Sigmoid colon (tissue), 6 donors: ENCODE measurements at regions not wholly inside any gene's neighbourhood (a gene's known extent, or its start where the extent isn't known, plus 50 kb on each side); places are given as distances from the start of the nearest gene placed in this dataset.

Experiments
- DNase-seq: peaks from one replicate; pipeline ENCODE4 v3.0.0-alpha.2; 2019
- H3K27ac ChIP-seq, 4 donors: fragments of 200-600 bp; sonication (generic); one replicate each; pipeline ENCODE4 v1.5.1; 2016 to 2019; ENCODE audit warnings: mild to moderate bottlenecking in 1 of 4
- H3K27me3 ChIP-seq, 3 donors: fragments of 200-600 bp; sonication (generic); one replicate each; pipeline ENCODE4 v1.5.1; 2019; ENCODE audit warnings: mild to moderate bottlenecking in 1 of 3
- H3K36me3 ChIP-seq, 4 donors: fragments of 200-600 bp; sonication (generic); one replicate each; pipeline ENCODE4 v1.5.1; 2016 to 2019
- H3K4me1 ChIP-seq, 4 donors: fragments of 200-600 bp; sonication (generic); one replicate each; pipeline ENCODE4 v1.5.1; 2017 to 2019
- H3K4me3 ChIP-seq, 4 donors: fragments of 200-600 bp; sonication (generic); one replicate each; pipeline ENCODE4 v1.5.1; 2017 to 2019; ENCODE audit warnings: mild to moderate bottlenecking in 2 of 4, moderate library complexity in 1 of 4
- H3K9me3 ChIP-seq, 4 donors: fragments of 200-600 bp in 3 of 4; sonication (generic) in 3 of 4; one replicate each; pipeline versions ENCODE4 v1.5.1 to v1.6.1; 2013 to 2019
- CTCF ChIP-seq, 4 experiments: fragments of 450-650 bp in 3 of 4; fragments of 200-600 bp in 1 of 4; IDR thresholded peaks; one replicate each; pipeline ENCODE4 v1.5.1; 2016 to 2019; ENCODE audit warnings: antibody characterized with exemption in 4 of 4, mild to moderate bottlenecking in 3 of 4, moderate library complexity in 2 of 4
- EP300 ChIP-seq, 4 donors: sonication (generic); formaldehyde crosslinking; IDR thresholded peaks; one replicate each; pipeline ENCODE4 v1.6.1; 2017; ENCODE audit warnings: antibody characterized with exemption in 4 of 4
- POLR2A ChIP-seq, 2 donors: fragments of 450-650 bp; IDR thresholded peaks; one replicate each; pipeline ENCODE4 v1.6.1; 2016; ENCODE audit warnings: antibody characterized with exemption in 2 of 2, mild to moderate bottlenecking in 2 of 2, moderate library complexity in 2 of 2
- POLR2AphosphoS5 ChIP-seq, 4 donors: sonication (generic); formaldehyde crosslinking; IDR thresholded peaks; one replicate each; pipeline ENCODE4 v1.6.1; 2017; ENCODE audit warnings: antibody characterized with exemption in 4 of 4
- WGBS, 2 donors: extraction: QIAGEN DNeasy Blood & Tissue Kit; methylation state at CpG; one replicate each; pipeline ENCODE4 v1.1.7; 2013; 5-methylcytosine and 5-hydroxymethylcytosine counted together
- intact Hi-C: fragments of 100-400 bp; cut with DNase I; formaldehyde crosslinking; loops from one replicate; pipeline ENCODE4 v1.15.1; 2023
- donor health status: healthy with polysubstance abuse.
- donor health status: healthy.

GRCh38 chr18:66971960-66972359, 368.1 kb upstream of the CDH19 start:
- H3K9me3 ChIP-seq: no peaks in the 10 kb centered on the region
- H3K4me3 ChIP-seq: no peak overlapping the region
- 37 to 49% methylated on average over 3 of the region's 3 CpGs for WGBS, 2 donors
- TF ChIP-seq CTCF (IDR thresholded peaks at IDR 0.05) (no peak), POLR2AphosphoS5 (IDR thresholded peaks at IDR 0.05) (no peak), EP300 (IDR thresholded peaks at IDR 0.05) (no peak), POLR2A (IDR thresholded peaks at IDR 0.05) (no peak)
- H3K4me1 ChIP-seq: no peaks in the 10 kb centered on the region
- no peaks in the 10 kb centered on the region for H3K36me3 ChIP-seq
- DNase-seq: no peak
- intact Hi-C loops: no loop called here
- H3K27ac ChIP-seq: no peak overlapping the region
- no peaks in the 10 kb centered on the region for H3K27me3 ChIP-seq

GRCh38 chr18:66966171-66966570, 362.3 kb upstream of the CDH19 start:
- no peak for DNase-seq
- Histone ChIP-seq H3K27ac (no peak overlapping the region), H3K9me3 (no peaks in the 10 kb centered on the region), H3K27me3 (no peaks in the 10 kb centered on the region), H3K4me1 (no peaks in the 10 kb centered on the region), H3K4me3 (no peak overlapping the region), H3K36me3 (no peaks in the 10 kb centered on the region)
- TF ChIP-seq POLR2AphosphoS5 (IDR thresholded peaks at IDR 0.05): no peak
- no peak for TF ChIP-seq CTCF (IDR thresholded peaks at IDR 0.05)
- no peak for TF ChIP-seq POLR2A (IDR thresholded peaks at IDR 0.05)
- TF ChIP-seq EP300 (IDR thresholded peaks at IDR 0.05): no peak
- intact Hi-C loops: no loop called here
- WGBS, 2 donors: 82 to 90% methylated on average over 7 of the region's 7 CpGs

GRCh38 chr18:66958309-66958708, 354.4 kb upstream of the CDH19 start:
- intact Hi-C loops: no loop called here
- no peak for DNase-seq
- H3K36me3 ChIP-seq: no peaks in the 10 kb centered on the region
- H3K4me1 ChIP-seq: no peaks in the 10 kb centered on the region
- H3K9me3 ChIP-seq: no peaks in the 10 kb centered on the region
- H3K27ac ChIP-seq: no peak overlapping the region
- no peak overlapping the region for H3K4me3 ChIP-seq
- 50 to 78% methylated on average over 2 of the region's 2 CpGs for WGBS, 2 donors
- H3K27me3 ChIP-seq: no peaks in the 10 kb centered on the region
- TF ChIP-seq POLR2A (IDR thresholded peaks at IDR 0.05) (no peak), EP300 (IDR thresholded peaks at IDR 0.05) (no peak), CTCF (IDR thresholded peaks at IDR 0.05) (no peak), POLR2AphosphoS5 (IDR thresholded peaks at IDR 0.05) (no peak)

- DNase-seq: no peak
- H3K4me1 ChIP-seq: no peaks in the 10 kb centered on the region
- 72 to 77% methylated on average over 1 of the region's 1 CpG for WGBS, 2 donors
- no peak overlapping the region for H3K4me3 ChIP-seq
- H3K36me3 ChIP-seq: no peaks in the 10 kb centered on the region
- no peak for TF ChIP-seq POLR2AphosphoS5 (IDR thresholded peaks at IDR 0.05)
- no peak for TF ChIP-seq POLR2A (IDR thresholded peaks at IDR 0.05)
- no peak for TF ChIP-seq CTCF (IDR thresholded peaks at IDR 0.05)
- no peak for TF ChIP-seq EP300 (IDR thresholded peaks at IDR 0.05)
- intact Hi-C loops: no loop called here
- no peaks in the 10 kb centered on the region for H3K27me3 ChIP-seq
- H3K27ac ChIP-seq: no peak overlapping the region
- H3K9me3 ChIP-seq: peaks cover 0 to 2% (median 0%) of the 10 kb centered on the region in 4 donors
These were observed 347.9 kb upstream of the CDH19 start for GRCh38 chr18:66951750-66952149.

GRCh38 chr18:66949419-66949818, 345.5 kb upstream of the CDH19 start:
- Histone ChIP-seq H3K36me3 (no peaks in the 10 kb centered on the region), H3K27me3 (no peaks in the 10 kb centered on the region), H3K27ac (no peak overlapping the region), H3K4me1 (no peaks in the 10 kb centered on the region), H3K4me3 (no peak overlapping the region), H3K9me3 (peaks cover 0 to 2% (median 0%) of the 10 kb centered on the region in 4 donors)
- 94% methylated on average over 14 of the region's 14 CpGs for WGBS, 2 donors
- TF ChIP-seq POLR2A (IDR thresholded peaks at IDR 0.05) (no peak), POLR2AphosphoS5 (IDR thresholded peaks at IDR 0.05) (no peak), CTCF (IDR thresholded peaks at IDR 0.05) (no peak), EP300 (IDR thresholded peaks at IDR 0.05) (no peak)
- no peak for DNase-seq
- intact Hi-C loops: no loop called here
